HG02870 (cell line): ENCODE measurements at regions not wholly inside any gene's neighbourhood (a gene's known extent, or its start where the extent isn't known, plus 50 kb on each side); places are given as distances from the start of the nearest gene placed in this dataset.

ENCODE experiments used
- ATAC-seq: cut with Tn5 transposase; IDR thresholded peaks from one replicate; pipeline ENCODE4 v1.9.1; 2021; ENCODE audit warnings: mild to moderate bottlenecking, moderate library complexity; ENCODE audit not compliant: unreplicated experiment

- ATAC-seq, result no peak
Observed at GRCh38 chr21:39124681-39125251, 58.5 kb downstream of the PSMG1 start.

DNA sequence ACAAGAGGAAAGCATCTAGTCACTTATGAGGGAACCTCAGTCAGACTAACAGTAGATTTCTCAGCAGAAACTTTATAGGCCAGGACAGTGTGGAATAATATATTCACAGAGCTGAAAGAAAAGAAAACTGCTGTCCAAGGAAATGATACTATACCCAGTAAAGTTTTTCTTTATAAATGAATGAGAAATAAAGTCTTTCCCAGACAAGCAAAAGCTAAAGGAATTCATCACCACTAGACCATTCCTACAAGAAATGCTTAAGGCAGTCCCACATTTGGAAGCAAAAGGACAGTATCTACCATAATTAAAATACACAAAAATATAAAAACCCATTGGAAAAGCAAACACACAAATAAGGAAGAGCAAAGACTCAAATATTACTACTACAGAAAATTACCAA lies 59.9 kb downstream of the PSMG1 start:
- ATAC-seq, result no peak

DNA sequence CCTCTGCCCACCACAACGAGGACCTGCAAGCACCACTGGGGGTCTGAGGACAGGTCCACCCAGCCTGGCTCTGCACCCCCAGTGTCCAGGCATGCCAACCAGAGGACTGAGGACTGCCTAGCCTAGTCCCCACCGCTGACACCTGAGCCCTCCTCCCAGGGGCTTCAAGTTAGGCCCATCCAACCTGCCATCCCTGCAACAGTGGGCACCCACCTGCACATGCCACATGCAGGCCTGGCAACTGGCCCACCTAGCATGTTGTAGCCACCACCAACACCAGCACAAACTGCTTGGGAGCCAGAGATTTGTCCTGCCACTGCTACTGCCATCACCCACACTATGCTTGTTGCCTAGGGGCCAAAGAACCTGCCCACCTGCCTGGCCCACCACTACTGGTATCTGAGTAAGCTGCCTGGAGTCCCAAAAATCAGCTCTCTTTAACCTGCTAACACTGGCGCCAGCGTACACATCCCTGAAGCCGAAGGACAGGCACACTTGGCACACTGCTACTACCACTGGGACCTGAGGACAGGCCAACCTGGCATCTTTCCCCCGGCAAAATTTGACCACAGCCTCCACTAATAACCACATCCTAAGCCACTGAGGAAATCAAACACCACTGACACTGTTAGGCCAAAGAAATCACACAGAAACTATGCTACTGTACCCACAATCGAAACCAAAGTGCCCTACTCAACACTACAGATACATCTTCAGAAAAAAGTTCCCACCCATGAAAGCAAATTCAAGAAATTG lies 61.5 kb downstream of the PSMG1 start:
- ATAC-seq, result no peak

DNA sequence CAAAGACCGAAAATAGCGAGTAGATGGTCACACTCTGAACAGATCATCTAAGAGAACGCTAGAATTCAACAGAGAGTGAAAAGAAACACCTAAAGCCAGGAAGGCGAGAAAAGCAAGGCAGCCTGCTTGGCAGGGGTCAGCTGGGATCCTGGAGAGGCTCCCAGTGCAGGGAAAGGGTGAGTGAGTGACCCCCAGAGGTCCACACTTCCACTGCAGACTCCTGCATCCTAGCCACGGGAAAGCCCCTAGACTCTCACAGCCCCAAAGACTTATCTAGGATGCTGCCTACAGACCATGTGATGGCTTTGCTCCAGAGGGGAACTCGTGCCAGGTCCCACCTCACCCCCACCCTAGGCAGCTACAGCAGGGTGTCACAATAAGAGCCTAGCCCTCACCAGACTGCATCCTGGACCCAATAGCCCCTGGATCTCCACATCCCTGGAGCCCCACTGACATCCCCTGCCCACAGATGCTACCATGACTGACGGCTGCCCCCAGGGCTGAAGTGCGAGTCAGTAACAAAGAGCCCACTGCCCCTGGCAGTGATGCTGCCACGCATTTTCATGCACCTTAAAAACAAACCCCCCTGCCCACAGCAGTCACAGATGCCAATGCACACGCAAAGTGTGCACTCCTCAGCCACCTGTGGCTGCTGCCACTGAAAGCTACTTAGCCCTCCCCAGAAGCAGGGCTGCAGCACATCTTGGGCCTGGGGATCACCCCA lies 62.2 kb downstream of the PSMG1 start:
- ATAC-seq, result no peak

- ATAC-seq, result no peak
Observed at GRCh38 chr21:39119891-39120290, 63.4 kb downstream of the PSMG1 start.

DNA sequence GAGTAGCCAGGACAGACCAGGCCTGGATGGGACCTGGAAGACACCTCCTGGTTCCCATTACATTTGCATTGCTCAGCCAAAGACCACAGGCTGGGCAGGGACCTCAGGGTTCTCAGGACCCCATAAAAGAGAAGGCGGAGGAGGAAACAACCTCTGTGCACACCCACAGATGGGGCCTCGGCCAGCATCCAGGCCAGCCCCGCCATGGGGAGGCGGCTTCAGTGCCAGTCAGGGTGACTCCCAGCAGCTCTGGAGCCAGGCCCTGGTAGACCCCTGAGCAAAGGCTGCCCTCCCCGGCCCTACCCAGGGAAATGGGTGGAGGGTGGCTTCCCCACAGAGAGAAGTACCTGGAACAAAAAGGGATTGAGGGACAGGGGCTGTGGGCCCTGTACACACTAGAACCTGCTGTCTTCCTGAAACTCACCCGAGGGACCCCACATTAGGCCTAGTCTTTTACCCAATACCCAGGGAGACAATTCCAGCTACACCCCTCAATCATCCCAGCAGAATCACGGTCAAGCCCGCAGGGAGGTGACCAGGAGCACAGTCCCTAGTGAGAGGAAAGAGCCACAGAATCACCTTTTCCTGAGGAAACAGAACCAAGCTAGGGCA lies 64.5 kb downstream of the PSMG1 start:
- no peak for ATAC-seq

GRCh38 chr21:39118061-39118460 lies 65.2 kb downstream of the PSMG1 start:
- no peak for ATAC-seq

DNA sequence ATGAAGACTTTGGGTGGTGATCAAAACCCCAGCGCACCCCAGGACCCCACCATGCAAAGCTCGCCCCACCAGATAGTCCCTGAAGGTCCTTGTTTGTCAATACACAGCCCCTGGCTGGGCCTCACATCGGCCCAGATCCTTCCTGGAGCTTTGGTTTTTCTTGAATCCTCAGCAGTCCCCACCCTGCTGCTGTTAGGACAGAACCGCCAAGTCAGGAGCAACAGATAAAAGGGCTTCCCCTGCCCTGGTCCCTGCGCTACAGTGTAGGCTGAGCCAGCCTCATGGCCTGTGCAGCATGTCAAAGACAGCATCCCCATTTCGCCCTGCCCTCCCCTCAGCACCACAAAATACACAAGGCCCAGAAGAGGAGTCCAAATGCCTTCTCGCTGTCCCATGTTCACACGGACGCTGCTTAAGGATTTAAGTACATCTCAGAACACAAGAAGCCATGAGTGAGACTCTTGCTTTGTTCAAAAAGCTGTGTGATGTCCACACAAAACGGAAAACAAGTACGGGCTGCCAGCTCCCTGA lies 65.7 kb downstream of the PSMG1 start:
- ATAC-seq, result no peak

DNA sequence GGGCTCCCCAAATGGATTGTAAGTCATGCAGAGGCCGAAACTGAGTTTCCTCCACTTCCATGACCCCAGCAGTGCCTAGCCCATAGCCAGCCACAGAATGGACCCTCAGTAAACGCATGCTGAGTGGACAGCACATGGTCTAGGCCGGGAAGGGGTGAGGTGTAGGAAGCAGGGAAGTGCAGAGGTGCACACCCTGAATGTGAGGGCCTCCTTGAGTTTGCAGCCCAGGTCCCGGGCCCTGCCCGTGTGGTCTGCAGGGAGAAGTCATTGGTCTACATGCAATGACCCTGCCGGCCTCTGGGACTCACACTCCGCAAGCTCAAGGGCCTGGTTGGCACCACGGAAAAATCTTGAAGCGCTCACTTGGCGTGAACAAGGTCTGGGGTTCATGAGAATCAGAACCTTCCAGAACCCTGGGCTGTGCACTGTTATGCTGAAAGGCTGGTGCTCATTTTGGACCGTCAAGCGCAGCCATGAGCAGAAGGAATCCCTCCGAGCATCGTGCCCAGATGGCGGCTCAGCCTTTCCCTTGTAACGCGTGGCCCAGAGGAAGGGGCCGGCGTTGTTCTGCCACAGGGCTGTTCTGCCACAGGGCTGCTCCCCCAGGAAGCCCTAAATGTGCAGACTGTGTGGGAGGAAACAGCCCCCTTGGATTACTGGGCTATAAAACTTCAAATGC lies 66.4 kb downstream of the PSMG1 start:
- ATAC-seq, result no peak

DNA sequence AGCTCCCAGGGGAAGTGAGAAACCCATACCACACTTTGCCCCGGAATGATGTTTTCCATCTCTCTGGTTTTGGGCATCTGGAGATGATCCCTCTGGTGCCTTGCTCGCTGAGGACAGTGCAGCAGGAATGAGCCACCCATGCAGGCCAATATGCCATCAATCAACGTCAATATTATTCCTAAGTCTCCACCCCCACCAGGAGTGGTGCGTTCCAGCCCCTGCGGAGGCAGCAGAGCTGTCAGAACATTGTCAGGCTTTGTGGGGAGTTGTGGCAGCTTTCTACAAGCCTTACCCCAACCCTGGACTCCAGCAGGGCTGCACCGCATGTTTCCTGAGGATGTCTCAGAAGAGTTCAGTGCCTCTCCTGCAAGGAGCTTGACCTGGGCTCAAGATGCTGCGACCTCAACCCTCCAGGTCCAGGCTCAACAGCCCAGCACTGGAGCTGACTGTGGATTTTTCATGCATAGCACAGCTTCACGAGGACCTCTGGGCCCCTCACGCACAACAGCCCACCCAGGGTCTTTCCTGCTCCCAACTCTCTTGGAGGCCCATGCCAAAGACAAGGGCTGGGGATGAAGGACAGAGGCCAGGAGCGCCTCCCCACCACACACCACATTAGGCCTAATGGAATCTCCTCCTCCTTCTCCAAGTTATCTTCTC lies 67.5 kb downstream of the PSMG1 start:
- ATAC-seq, result no peak

DNA sequence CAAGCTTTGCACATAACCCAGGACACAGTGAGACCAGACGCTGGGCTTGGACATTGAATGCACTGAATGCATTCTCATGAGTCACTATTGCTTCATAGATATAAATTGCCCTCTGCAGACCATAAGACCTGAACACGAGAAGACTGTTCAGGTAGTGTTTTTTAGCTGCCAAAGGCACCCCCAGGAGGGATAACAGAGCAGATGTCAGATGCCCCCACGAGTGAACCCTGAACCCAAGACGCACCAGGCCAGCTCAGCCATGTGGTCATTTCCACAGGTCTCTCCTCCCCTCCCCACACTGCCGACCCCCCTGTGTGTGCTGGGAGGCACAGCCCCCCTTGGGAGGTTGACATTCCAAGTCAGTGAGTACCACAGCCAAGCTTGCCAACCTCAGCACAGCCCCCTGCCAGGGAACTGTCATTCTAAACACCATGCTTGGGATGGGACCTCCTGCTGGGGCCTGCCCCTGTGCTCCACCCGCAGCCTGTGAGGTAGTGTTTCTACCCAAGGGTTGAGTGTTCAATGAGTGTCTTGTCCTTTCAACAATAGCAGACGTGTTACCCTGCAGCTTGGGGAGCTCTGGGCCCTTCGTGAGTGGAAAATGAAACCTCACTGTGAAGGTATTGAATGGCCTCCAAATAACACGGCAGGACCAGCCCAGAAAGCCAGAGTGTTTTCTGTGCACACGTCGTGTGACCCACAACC lies 68.2 kb downstream of the PSMG1 start:
- no peak for ATAC-seq

DNA sequence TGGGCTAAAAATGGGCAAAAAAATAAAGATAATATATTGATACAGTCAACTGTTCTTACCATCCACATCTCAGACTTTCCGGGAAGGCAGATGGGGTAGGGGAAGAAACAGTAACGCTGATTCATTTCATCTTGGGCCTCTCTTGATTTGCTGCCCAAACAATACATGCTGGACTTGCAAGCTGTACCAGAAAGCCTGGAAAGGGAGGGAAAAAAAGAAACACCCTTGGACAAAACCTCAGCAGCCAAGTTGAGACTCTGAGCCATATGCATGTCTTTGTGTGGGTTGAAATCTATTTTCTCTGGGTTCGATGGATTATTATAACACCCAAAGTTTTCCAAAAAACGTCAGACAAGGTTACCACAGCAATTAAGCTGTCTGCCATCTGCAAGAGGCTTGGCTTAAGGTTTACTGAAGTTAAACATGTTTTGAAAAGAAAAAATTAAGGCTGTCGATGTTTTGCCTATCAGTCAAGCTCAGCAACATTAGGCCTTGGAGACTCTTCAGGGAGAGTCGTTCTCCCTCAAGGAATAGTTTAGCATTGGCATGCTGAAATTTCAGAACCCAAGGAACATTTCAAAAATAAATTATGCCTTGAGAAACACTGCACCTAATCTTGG lies 71.2 kb downstream of the PSMG1 start:
- ATAC-seq, result no peak

- no peak for ATAC-seq
Observed at GRCh38 chr21:39110431-39110830, 72.8 kb downstream of the PSMG1 start.

DNA sequence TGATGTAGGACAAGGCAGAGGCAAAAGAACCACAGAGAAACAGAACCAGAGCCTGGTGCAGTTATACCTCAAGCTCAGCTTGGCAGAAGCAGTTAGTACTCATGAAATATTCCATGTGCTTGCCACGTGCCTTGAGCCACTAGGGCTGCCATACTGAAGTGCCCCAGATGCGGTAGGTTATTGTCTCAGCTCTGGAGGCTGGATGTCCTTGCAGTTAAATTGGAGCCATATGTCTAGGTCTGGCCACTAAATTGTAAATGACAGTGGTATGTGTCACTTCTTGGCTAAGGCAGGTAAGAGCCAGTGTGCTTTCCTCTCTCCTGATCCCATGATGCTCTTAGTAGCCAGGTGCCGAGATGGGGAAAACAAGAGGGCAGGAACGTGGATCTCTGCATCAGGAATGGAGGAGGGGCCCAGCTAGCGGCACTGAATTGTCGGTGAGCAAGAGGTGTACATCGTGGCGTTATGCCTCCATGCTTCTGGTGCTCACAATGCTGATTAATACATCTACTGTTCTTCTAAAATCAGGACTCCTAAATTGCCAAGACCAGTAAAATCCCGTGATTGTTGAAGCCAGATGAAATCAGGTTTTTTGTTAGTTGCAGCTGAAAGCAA lies 73.5 kb downstream of the PSMG1 start:
- ATAC-seq, result no peak

- no peak for ATAC-seq
Observed at GRCh38 chr21:39109163-39109530, 74.1 kb downstream of the PSMG1 start.

- no peak for ATAC-seq
Observed at GRCh38 chr21:39108291-39109162, 74.7 kb downstream of the PSMG1 start.

- ATAC-seq, result no peak
Observed at GRCh38 chr21:39107739-39108138, 75.5 kb downstream of the PSMG1 start.

DNA sequence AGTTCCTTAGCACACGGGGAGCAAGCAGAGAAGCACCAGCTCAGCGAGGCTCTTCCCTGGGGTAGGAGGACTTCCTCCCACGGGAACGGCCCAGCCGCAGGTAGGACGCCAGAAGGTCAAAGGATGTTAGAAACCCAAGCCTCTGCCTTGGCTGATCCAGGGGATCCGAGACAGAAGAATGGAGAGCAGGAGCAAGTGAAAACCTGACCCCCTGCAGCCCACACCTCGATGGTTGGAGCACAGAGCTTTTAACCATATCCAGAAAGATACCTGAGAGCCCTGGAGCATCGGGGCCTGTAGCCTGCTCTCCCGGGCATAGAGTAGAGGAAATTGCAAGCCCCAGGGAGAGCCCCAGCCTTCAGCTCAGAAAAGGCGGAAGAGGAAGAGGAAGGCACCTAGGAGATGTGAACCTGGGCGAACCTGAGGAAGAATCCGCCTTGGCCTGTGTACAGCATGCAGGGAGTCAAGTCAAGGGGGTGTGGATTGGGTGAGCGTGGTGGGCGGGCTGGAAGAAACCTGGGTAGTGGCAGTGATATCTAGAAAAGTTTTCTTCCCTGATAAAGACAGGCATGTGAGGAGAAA lies 76.3 kb downstream of the PSMG1 start:
- no peak for ATAC-seq
